ENCODE measurements at regions not wholly inside any gene's neighbourhood (a gene's known extent, or its start where the extent isn't known, plus 50 kb on each side); places are given as distances from the start of the nearest gene placed in this dataset.

DNA sequence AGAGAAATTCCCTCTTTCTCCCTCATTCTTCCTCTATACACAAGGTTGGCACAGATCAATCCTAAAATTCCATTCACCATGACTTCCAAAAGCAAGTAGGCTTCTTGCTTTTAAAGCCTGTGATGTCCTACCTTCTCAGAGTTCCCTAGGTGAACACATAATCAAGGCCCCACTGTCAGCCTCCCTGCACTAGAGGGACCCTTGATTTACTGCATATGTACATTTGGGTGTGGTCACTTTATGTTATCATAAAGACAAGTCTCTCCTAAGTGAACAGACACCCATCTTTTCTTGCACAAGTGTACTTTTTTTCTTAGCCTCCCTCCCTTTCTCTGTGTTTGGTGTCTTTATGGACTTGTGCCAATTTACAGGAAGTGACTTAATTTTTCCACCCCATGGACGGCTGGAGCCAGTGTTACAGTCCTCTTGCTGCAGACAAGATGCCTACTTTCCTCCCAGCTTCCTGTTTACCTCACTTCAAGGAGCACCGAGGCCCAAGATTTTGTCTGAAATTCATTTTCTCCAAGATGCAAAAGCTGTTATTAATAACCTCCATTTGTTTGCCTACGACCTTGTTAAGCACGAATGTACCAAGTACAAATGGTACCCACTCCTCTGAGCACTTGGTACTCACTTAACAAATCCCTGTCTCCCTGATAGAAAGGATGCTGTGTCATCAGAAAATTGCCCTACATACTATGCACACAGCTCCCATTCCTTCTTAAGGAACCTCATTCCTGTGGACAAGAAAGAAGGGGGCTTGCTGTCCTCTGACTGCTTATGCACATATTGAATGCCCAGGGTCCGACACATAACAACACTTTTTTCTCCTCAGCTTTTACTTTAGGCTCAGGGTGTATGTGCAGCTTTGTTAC, 82.8 kb upstream of the SLC44A3 start:
- no peak for TF ChIP-seq EZH2 (IDR thresholded peaks at IDR 0.05; ENCODE audit: low read length)
- TF ChIP-seq, protein P1, sequence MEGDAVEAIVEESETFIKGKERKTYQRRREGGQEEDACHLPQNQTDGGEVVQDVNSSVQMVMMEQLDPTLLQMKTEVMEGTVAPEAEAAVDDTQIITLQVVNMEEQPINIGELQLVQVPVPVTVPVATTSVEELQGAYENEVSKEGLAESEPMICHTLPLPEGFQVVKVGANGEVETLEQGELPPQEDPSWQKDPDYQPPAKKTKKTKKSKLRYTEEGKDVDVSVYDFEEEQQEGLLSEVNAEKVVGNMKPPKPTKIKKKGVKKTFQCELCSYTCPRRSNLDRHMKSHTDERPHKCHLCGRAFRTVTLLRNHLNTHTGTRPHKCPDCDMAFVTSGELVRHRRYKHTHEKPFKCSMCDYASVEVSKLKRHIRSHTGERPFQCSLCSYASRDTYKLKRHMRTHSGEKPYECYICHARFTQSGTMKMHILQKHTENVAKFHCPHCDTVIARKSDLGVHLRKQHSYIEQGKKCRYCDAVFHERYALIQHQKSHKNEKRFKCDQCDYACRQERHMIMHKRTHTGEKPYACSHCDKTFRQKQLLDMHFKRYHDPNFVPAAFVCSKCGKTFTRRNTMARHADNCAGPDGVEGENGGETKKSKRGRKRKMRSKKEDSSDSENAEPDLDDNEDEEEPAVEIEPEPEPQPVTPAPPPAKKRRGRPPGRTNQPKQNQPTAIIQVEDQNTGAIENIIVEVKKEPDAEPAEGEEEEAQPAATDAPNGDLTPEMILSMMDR (optimal IDR thresholded peaks at IDR 0.05 in 1 of 3, IDR thresholded peaks at IDR 0.05 in 1 of 3, conservative IDR thresholded peaks at IDR 0.05 in 1 of 3; ENCODE audit: extremely low read depth in 1 of 3, insufficient read depth in 2 of 3, low read length in 3 of 3): no peak
